ENCODE measurements at regions not wholly inside any gene's neighbourhood (a gene's known extent, or its start where the extent isn't known, plus 50 kb on each side); places are given as distances from the start of the nearest gene placed in this dataset.
A peak's percentile ranks its signal among the peaks of the same experiment; 100 is the strongest.

DNA sequence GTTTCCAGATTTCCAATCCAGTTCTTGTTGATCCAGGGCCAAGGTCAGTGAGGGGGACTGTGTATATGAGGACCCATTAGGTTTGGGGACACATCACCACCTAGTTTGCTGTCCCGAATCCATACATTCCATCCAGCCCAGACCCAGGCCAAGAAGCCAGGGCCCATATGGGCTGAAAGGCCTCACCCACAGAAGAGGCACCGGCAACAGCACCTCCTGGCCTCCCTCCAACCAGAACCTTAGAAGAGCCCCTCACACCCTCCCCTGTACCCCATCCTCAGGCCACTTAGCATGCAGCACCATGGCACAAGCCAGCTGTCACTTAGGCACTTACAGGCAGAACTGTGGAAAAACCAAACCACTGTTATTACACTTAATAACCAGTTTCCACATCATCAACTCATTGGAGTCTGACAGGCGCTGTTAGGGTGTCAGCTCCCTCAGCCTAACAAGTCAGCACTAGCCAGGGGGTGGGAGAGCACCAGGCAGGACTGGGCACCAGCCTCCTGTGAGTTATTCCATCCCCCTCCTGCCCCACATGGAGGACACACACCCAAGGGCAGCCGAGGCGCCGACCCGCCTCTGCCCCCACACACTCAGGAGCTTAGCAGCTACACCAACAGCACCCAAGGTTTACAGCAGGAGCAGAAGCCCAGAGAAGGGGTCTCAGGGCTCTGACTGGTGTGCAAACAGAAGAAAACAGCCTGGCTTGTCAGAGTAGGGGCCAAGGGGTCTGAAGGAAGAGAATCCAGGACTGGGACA is 132.0 kb downstream of the BUD13 start:
- peaks cover 15% of the 10 kb centered on the region for H3K27me3 Mint-ChIP-seq
- no peak for DNase-seq
- no peak overlapping the region for H3K4me3 Mint-ChIP-seq
- ATAC-seq = no peak
- no peak overlapping the region for H3K27ac Mint-ChIP-seq
- H3K9me3 Mint-ChIP-seq = no peaks in the 10 kb centered on the region
- no peaks in the 10 kb centered on the region for H3K4me1 Mint-ChIP-seq

DNA sequence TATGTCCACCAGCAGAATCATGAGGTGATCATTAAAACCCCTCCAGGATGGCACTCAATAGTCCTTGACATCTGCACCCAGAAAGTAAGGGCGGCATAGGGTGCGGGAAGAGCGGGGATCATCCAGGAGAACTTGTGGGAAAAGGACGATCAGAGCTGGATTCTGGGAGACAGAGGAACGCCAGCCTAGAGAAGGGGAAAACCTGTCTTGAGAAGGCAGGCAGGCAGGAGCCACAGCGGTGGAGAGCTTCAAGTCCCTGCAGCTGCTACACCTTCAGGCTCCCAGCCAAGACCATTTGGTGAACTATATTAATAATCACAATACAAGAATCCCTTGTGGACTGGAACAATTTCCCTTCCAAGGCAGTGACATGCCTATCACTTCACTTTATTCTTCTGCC is 134.3 kb downstream of the BUD13 start:
- DNase-seq = no peak
- ATAC-seq = no peak
- no peak overlapping the region for H3K4me3 Mint-ChIP-seq
- no peak overlapping the region for H3K27ac Mint-ChIP-seq
- no peaks in the 10 kb centered on the region for H3K4me1 Mint-ChIP-seq
- no peaks in the 10 kb centered on the region for H3K9me3 Mint-ChIP-seq
- H3K27me3 Mint-ChIP-seq = peaks cover 6% of the 10 kb centered on the region

GRCh38 chr11:116637766-116638165 is 135.0 kb downstream of the BUD13 start:
- H3K4me1 Mint-ChIP-seq = no peaks in the 10 kb centered on the region
- H3K27ac Mint-ChIP-seq = no peak overlapping the region
- no peak for DNase-seq
- ATAC-seq = no peak
- no peaks in the 10 kb centered on the region for H3K9me3 Mint-ChIP-seq
- H3K4me3 Mint-ChIP-seq = no peak overlapping the region
- peaks cover 6% of the 10 kb centered on the region for H3K27me3 Mint-ChIP-seq

- ATAC-seq (no peak), DNase-seq (no peak)
- Mint-ChIP-seq H3K4me1 (no peaks in the 10 kb centered on the region), H3K27me3 (peaks cover under 1% of the 10 kb centered on the region), H3K4me3 (no peak overlapping the region), H3K9me3 (no peaks in the 10 kb centered on the region), H3K27ac (no peak overlapping the region)
Observed at GRCh38 chr11:116636341-116636929, 136.4 kb downstream of the BUD13 start.

DNA sequence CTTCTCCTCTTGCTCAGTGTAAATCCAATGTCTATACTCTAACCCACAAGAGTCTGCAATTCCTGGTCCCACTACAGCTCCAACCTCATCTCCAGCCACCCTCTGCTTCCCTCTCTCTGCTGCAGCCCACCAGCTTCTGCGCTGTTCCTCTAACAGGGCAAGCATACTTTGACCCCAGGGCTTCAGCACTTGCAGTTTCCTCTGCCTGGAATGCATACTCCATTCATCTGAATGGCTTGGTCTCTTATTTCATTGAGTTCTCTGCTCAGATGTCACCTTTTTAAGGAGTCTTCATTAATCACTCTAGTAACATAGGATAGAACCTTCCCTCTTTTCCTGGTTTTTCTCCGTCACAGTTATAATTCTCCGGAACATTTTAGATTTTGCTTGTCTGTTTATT is 141.6 kb downstream of the BUD13 start:
- H3K27me3 Mint-ChIP-seq = no peaks in the 10 kb centered on the region
- H3K4me1 Mint-ChIP-seq = no peaks in the 10 kb centered on the region
- no peak overlapping the region for H3K27ac Mint-ChIP-seq
- DNase-seq = no peak
- H3K4me3 Mint-ChIP-seq = no peak overlapping the region
- H3K9me3 Mint-ChIP-seq = peaks cover 7 to 15% of the 10 kb centered on the region in 2 donors
- no peak for ATAC-seq

DNA sequence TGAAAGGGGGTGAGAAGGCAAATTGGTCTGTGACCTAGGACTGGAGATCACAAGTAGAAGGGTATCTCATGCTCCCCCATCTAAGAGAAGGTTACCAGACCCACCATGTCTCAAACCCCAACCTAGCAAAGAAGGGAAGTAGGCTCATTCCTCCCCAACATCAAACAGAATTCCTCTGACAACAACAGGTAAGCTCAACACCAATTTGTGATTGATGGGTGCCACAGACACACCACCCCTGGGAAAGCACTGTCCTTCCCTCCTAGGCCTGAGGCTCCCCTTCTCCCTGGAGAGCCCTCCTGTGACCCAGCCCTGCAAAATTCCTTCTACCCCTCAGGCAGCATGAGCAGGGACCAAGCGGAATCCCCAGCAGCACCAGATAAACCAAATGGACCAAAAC is 154.3 kb downstream of the BUD13 start:
- no peak overlapping the region for H3K27ac Mint-ChIP-seq

GRCh38 chr11:116615211-116615865 is 157.4 kb downstream of the BUD13 start:
- Mint-ChIP-seq H3K4me3 (no peak overlapping the region), H3K9me3 (peaks cover 0 to 7% of the 10 kb centered on the region in 2 donors), H3K27ac (no peak overlapping the region), H3K4me1 (no peaks in the 10 kb centered on the region), H3K27me3 (peaks cover 19% of the 10 kb centered on the region)
- ATAC-seq (no peak), DNase-seq (no peak)

More for the DNA sequence above, 154.3 kb downstream of the BUD13 start:
- no peak overlapping the region for H3K4me3 Mint-ChIP-seq
- H3K4me1 Mint-ChIP-seq = no peaks in the 10 kb centered on the region
- peaks cover 21% of the 10 kb centered on the region for H3K27me3 Mint-ChIP-seq
- DNase-seq (no peak), ATAC-seq (no peak)
- H3K9me3 Mint-ChIP-seq = no peaks in the 10 kb centered on the region

GRCh38 chr11:116614306-116615210 is 158.2 kb downstream of the BUD13 start:
- Mint-ChIP-seq H3K4me1 (no peaks in the 10 kb centered on the region), H3K27me3 (peaks cover 19% of the 10 kb centered on the region), H3K4me3 (no peak overlapping the region), H3K27ac (no peak overlapping the region), H3K9me3 (peaks cover 0 to 7% of the 10 kb centered on the region in 2 donors)
- no peak for DNase-seq
- ATAC-seq = no peak

GRCh38 chr11:116613206-116613875 is 159.4 kb downstream of the BUD13 start:
- DNase-seq (no peak), ATAC-seq (no peak)
- Mint-ChIP-seq H3K27me3 (peaks cover 19% of the 10 kb centered on the region), H3K9me3 (peaks cover 0 to 7% of the 10 kb centered on the region in 2 donors), H3K27ac (no peak overlapping the region), H3K4me1 (no peaks in the 10 kb centered on the region), H3K4me3 (no peak overlapping the region)

GRCh38 chr11:116611998-116612620 is 160.7 kb downstream of the BUD13 start:
- Mint-ChIP-seq H3K9me3 (peaks cover 0 to 7% of the 10 kb centered on the region in 2 donors), H3K4me3 (no peak overlapping the region), H3K27me3 (peaks cover 19% of the 10 kb centered on the region), H3K27ac (no peak overlapping the region), H3K4me1 (no peaks in the 10 kb centered on the region)
- no peak for DNase-seq
- ATAC-seq = no peak

DNA sequence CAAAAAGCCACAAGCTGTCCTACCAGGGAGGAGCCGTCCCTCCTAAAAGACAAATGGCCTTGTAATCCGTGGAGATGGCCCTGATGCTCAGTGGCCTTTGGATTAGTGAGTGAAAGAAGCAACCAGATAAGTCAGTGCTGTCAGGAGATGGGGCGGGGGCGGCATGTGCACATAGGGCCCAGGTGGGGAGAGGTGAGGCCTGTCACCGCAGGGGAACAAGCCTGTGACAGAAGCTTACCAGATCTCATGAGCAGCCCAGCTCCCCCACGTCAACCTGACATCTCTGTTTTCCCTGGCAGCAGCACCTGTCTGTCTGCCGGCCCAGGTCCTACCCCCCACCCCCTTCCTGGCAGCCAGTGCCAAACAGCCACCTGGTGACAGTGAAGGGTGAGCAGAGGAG is 162.6 kb downstream of the BUD13 start:
- no peak overlapping the region for H3K27ac Mint-ChIP-seq
- peaks cover 27% of the 10 kb centered on the region for H3K27me3 Mint-ChIP-seq
- DNase-seq = no peak
- ATAC-seq = no peak
- H3K4me3 Mint-ChIP-seq = no peak overlapping the region
- peaks cover 0 to 7% of the 10 kb centered on the region in 2 donors for H3K9me3 Mint-ChIP-seq
- H3K4me1 Mint-ChIP-seq = no peaks in the 10 kb centered on the region

DNA sequence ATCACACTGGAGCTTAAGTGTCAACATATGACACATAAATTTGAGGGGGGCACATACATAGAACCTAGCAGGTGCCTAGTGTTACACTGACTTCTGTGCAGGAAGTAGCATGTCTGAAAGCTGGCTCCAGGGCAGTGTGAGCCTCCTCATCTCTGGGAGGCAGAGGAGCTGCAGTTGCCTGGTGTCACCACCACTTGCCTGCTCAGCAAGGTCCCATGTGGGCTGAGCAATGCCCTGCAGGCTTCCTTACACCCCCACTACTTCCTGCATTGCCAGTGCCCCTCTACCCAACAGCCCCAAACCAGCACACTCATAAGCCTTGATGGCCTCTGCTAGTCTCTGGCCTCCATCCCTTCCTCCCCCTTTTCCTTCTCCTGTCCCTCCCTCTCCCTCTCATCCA is 165.8 kb downstream of the BUD13 start:
- ATAC-seq (peak; percentile 15), DNase-seq (no peak)
- Mint-ChIP-seq H3K27ac (no peak overlapping the region), H3K4me3 (no peak overlapping the region), H3K9me3 (peaks cover 0 to 7% of the 10 kb centered on the region in 2 donors), H3K4me1 (no peaks in the 10 kb centered on the region), H3K27me3 (peaks cover 18% of the 10 kb centered on the region)

DNA sequence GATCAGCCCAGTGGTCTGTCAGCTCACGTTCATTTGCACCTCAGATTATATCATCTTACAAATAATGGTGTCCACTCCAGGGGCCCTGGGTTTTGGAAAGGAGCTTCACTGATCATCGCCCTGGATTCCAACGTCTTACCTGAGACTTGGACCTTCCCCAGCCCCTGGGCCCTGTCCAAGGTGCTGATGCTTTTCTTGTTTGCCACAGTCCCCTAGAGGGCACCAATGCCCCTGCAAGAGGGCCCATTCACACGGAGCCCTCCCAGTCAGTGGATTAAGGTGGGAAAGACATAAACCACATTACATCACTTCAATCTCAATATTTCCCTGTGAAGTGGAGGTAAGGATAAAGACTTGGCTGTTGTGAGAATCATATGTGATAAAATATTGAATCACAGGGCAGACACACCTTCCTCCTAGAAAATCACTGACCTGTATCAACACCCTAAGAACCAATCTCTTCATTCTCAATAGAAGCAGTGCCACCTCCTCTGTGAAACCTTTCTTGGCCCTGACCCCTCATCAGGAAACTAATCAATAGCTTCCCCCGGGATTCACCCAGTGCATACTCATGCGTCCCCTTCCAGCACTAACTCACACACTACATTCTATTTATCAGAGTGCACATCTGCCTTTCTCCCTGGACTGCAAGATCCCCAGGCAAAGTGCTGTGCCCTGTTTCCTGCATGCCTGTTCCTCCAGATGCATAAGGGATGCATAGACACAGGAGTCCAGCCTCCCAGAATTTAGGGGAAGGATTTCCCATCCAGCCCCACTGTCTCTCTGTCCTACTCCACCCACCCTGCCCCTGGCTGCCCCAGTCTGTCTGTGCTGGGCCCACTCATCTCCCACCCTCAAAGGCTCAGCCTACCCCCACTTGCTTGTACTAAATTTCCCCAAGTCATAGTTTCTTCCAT is 167.0 kb downstream of the BUD13 start:
- Mint-ChIP-seq H3K27me3 (peaks cover 11% of the 10 kb centered on the region), H3K4me3 (no peak overlapping the region), H3K27ac (no peak overlapping the region), H3K9me3 (peaks cover 0 to 3% of the 10 kb centered on the region in 2 donors), H3K4me1 (no peaks in the 10 kb centered on the region)
- DNase-seq = peak; percentile 12 to 24
- peak; percentile 60 for ATAC-seq
